Neural progenitor cell (in vitro differentiated cells): ENCODE measurements at regions not wholly inside any gene's neighbourhood (a gene's known extent, or its start where the extent isn't known, plus 50 kb on each side); places are given as distances from the start of the nearest gene placed in this dataset.

Experiments used
- DNase-seq: peaks from one replicate; pipeline ENCODE4 v3.0.0-alpha.2; 2016; ENCODE audit warnings: low spot score
- H2AFZ ChIP-seq: fragments of 200-600 bp; sonication (generic); replicated peaks from 2 replicates; pipeline ENCODE4 v1.6.1; 2016; ENCODE audit warnings: antibody characterized with exemption
- H3F3A ChIP-seq: fragments of 200-600 bp; sonication (generic); 2 replicates; pipeline ENCODE4 v1.6.1; 2016; ENCODE audit warnings: antibody characterized with exemption, low read depth
- H3K27ac ChIP-seq: fragments of 200-600 bp; sonication (generic); 2 replicates; pipeline ENCODE4 v1.5.1; 2016; ENCODE audit warnings: mild to moderate bottlenecking
- H3K27me3 ChIP-seq: fragments of 200-600 bp; sonication (generic); 2 replicates; pipeline ENCODE4 v1.6.1; 2016; ENCODE audit warnings: mild to moderate bottlenecking, moderate library complexity
- H3K36me3 ChIP-seq: fragments of 200-600 bp; sonication (generic); 2 replicates; pipeline ENCODE4 v1.5.1; 2016
- H3K4me1 ChIP-seq: fragments of 200-600 bp; sonication (generic); 2 replicates; pipeline ENCODE4 v1.6.1; 2016; ENCODE audit warnings: mixed run types
- H3K4me2 ChIP-seq: fragments of 200-600 bp; sonication (generic); 2 replicates; pipeline ENCODE4 v1.6.1; 2016
- H3K4me3 ChIP-seq: fragments of 200-600 bp; sonication (generic); 2 replicates; pipeline ENCODE4 v1.5.1; 2016
- H3K79me2 ChIP-seq: fragments of 200-600 bp; sonication (generic); 2 replicates; pipeline ENCODE4 v1.6.1; 2016; ENCODE audit warnings: low read depth
- H3K9ac ChIP-seq: fragments of 200-600 bp; sonication (generic); 2 replicates; pipeline ENCODE4 v1.6.1; 2016
- H3K9me3 ChIP-seq: fragments of 200-600 bp; sonication (generic); 2 replicates; pipeline ENCODE4 v1.5.1; 2016; ENCODE audit warnings: low read depth
- H4K20me1 ChIP-seq: fragments of 200-600 bp; sonication (generic); 2 replicates; pipeline ENCODE4 v1.6.1; 2016; ENCODE audit warnings: low read depth
- H3K27ac Mint-ChIP-seq: 3 replicates; pipeline ENCODE4 v1.8.0; 2021; ENCODE audit warnings: mixed read lengths
- H3K27me3 Mint-ChIP-seq: 2 replicates; pipeline ENCODE4 v1.8.0; 2022; ENCODE audit warnings: low read depth, mild to moderate bottlenecking, inconsistent platforms, moderate library complexity, mixed read lengths; ENCODE audit not compliant: insufficient read depth
- H3K36me3 Mint-ChIP-seq: 3 replicates; pipeline ENCODE4 v1.8.0; 2021; ENCODE audit warnings: mixed read lengths
- H3K4me1 Mint-ChIP-seq: 3 replicates; pipeline ENCODE4 v1.8.0; 2021; ENCODE audit warnings: mixed read lengths
- H3K4me3 Mint-ChIP-seq: 3 replicates; pipeline ENCODE4 v1.8.0; 2021; ENCODE audit warnings: mild to moderate bottlenecking, moderate library complexity, mixed read lengths
- H3K9me3 Mint-ChIP-seq: 3 replicates; pipeline ENCODE4 v1.8.0; 2020; ENCODE audit warnings: mixed read lengths
- EZH2 ChIP-seq: fragments of 200-600 bp; sonication (generic); IDR thresholded peaks from 2 replicates; pipeline ENCODE4 v1.6.1; 2017; ENCODE audit warnings: antibody characterized with exemption, mild to moderate bottlenecking, moderate library complexity
- EZH2phosphoT487 ChIP-seq: fragments of 200-600 bp; sonication (generic); IDR thresholded peaks from 2 replicates; pipeline ENCODE4 v1.6.1; 2017; ENCODE audit warnings: antibody characterized with exemption
- TF ChIP-seq, protein P1 (sequence below): fragments of 200-600 bp; sonication (generic); IDR thresholded peaks from 2 replicates; pipeline ENCODE4 v1.5.1; 2017; ENCODE audit warnings: antibody characterized with exemption, mild to moderate bottlenecking

DNA sequence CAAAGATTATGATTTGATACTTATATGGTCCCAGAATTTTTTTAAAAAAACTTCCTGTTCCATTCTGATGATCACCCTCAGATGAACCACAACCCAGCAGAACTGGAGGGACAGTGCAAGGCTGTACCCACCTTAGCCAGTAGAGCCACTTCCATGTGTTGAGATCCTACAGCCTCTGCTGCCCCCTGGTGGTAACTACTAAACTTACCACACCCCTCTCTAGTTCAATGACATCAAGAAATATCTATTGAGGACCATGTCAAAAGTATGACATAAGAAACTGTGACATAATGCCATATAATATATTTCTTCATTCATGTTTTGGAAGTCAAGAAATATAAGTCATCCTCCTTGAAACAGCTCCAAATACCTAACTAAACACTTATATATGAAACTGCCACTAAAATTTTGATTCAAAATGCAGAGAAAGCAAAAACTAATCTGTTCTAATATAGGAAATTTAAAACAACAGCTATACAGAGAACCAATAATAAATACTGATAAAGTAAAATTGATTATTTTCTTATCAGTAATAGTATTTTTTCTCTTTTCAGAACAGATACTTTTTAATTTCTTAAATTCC lies 412.6 kb downstream of the KCTD12 start:
- no peak overlapping the region for H3K4me2 ChIP-seq
- peak; percentile 86 for DNase-seq
- no peak overlapping the region for H3K4me3 Mint-ChIP-seq
- no peaks in the 10 kb centered on the region for H4K20me1 ChIP-seq
- TF ChIP-seq EZH2phosphoT487 (no peak), EZH2 (no peak)
- TF ChIP-seq, protein P1, sequence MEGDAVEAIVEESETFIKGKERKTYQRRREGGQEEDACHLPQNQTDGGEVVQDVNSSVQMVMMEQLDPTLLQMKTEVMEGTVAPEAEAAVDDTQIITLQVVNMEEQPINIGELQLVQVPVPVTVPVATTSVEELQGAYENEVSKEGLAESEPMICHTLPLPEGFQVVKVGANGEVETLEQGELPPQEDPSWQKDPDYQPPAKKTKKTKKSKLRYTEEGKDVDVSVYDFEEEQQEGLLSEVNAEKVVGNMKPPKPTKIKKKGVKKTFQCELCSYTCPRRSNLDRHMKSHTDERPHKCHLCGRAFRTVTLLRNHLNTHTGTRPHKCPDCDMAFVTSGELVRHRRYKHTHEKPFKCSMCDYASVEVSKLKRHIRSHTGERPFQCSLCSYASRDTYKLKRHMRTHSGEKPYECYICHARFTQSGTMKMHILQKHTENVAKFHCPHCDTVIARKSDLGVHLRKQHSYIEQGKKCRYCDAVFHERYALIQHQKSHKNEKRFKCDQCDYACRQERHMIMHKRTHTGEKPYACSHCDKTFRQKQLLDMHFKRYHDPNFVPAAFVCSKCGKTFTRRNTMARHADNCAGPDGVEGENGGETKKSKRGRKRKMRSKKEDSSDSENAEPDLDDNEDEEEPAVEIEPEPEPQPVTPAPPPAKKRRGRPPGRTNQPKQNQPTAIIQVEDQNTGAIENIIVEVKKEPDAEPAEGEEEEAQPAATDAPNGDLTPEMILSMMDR: peak; percentile 91
- H3K27me3 ChIP-seq: no peaks in the 10 kb centered on the region
- H3K4me1 ChIP-seq: no peaks in the 10 kb centered on the region
- H3K9ac ChIP-seq: no peak overlapping the region
- H3K27me3 Mint-ChIP-seq: no peaks in the 10 kb centered on the region
- no peak overlapping the region for H3K27ac Mint-ChIP-seq
- H3K36me3 ChIP-seq: no peaks in the 10 kb centered on the region
- no peak overlapping the region for H3K27ac ChIP-seq
- H3K9me3 ChIP-seq: no peaks in the 10 kb centered on the region
- H3K4me1 Mint-ChIP-seq: peaks cover 3% of the 10 kb centered on the region
- H3K9me3 Mint-ChIP-seq: no peaks in the 10 kb centered on the region
- H3K79me2 ChIP-seq: no peaks in the 10 kb centered on the region
- H3K4me3 ChIP-seq: no peak overlapping the region
- H3K36me3 Mint-ChIP-seq: no peaks in the 10 kb centered on the region
- H3F3A ChIP-seq: peaks cover 3% of the 10 kb centered on the region
- no peak overlapping the region for H2AFZ ChIP-seq

DNA sequence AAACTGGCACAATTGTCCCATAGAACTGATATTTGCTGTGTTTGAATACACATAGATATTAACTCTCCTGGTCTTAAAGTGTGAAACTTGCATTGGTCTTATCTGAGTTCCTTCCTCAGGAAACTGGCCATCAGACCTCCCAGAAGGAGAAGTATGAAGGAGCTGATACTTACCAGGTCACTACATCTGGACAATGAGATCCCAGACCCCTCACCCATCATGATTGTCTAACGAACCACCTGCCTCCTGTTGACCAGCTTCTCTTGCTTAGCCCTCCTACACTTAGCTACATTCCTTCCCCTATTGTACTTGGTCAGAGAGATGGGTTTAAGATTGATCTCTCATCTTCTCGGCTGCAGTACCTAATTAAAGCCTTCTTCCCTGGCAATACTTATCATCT lies 413.3 kb downstream of the KCTD12 start:
- Histone ChIP-seq H2AFZ (no peak overlapping the region), H3K4me1 (no peaks in the 10 kb centered on the region), H3K27ac (no peak overlapping the region), H3K9me3 (no peaks in the 10 kb centered on the region), H3K79me2 (no peaks in the 10 kb centered on the region), H3K27me3 (no peaks in the 10 kb centered on the region), H3K4me2 (no peak overlapping the region), H3K9ac (no peak overlapping the region), H4K20me1 (no peaks in the 10 kb centered on the region), H3F3A (peaks cover 3% of the 10 kb centered on the region), H3K4me3 (no peak overlapping the region), H3K36me3 (no peaks in the 10 kb centered on the region)
- H3K27ac Mint-ChIP-seq: no peak overlapping the region
- no peaks in the 10 kb centered on the region for H3K36me3 Mint-ChIP-seq
- TF ChIP-seq EZH2 (no peak), EZH2phosphoT487 (no peak)
- TF ChIP-seq, protein P1: no peak
- H3K4me3 Mint-ChIP-seq: no peak overlapping the region
- H3K9me3 Mint-ChIP-seq: no peaks in the 10 kb centered on the region
- DNase-seq: peak; percentile 3
- no peaks in the 10 kb centered on the region for H3K27me3 Mint-ChIP-seq
- peaks cover 3% of the 10 kb centered on the region for H3K4me1 Mint-ChIP-seq

DNA sequence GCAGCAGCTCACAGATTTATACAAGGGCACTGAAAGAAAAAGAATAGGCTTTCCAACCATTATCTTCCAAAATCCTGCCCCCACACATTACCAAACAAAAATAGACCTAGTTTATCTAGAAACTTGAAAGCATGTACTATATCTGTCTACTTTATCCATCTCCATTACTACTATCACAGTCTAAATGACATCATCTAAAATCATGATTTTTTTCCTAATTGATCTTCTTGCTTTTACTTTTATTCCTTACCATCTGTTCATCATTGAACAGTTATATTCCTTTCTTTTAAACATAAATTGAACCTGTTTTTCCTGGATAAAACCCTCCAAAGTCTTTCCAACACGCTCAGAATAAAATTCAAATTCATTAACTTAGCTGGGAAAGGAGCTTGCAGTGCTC lies 414.7 kb downstream of the KCTD12 start:
- no peak overlapping the region for H3K9ac ChIP-seq
- Mint-ChIP-seq H3K27me3 (no peaks in the 10 kb centered on the region), H3K9me3 (no peaks in the 10 kb centered on the region), H3K4me3 (no peak overlapping the region), H3K36me3 (no peaks in the 10 kb centered on the region), H3K4me1 (peaks cover 3% of the 10 kb centered on the region), H3K27ac (no peak overlapping the region)
- H3K9me3 ChIP-seq: no peaks in the 10 kb centered on the region
- H3K79me2 ChIP-seq: no peaks in the 10 kb centered on the region
- H3K27ac ChIP-seq: no peak overlapping the region
- no peak for DNase-seq
- no peak overlapping the region for H3K4me2 ChIP-seq
- H3K4me3 ChIP-seq: no peak overlapping the region
- H3K4me1 ChIP-seq: no peaks in the 10 kb centered on the region
- no peak overlapping the region for H2AFZ ChIP-seq
- no peaks in the 10 kb centered on the region for H3K27me3 ChIP-seq
- TF ChIP-seq EZH2: no peak
- TF ChIP-seq, protein P1: no peak
- TF ChIP-seq EZH2phosphoT487: no peak
- H4K20me1 ChIP-seq: no peaks in the 10 kb centered on the region
- H3K36me3 ChIP-seq: no peaks in the 10 kb centered on the region
- peaks cover 3% of the 10 kb centered on the region for H3F3A ChIP-seq
